ENCODE measurements at regions not wholly inside any gene's neighbourhood (a gene's known extent, or its start where the extent isn't known, plus 50 kb on each side); places are given as distances from the start of the nearest gene placed in this dataset.

DNA sequence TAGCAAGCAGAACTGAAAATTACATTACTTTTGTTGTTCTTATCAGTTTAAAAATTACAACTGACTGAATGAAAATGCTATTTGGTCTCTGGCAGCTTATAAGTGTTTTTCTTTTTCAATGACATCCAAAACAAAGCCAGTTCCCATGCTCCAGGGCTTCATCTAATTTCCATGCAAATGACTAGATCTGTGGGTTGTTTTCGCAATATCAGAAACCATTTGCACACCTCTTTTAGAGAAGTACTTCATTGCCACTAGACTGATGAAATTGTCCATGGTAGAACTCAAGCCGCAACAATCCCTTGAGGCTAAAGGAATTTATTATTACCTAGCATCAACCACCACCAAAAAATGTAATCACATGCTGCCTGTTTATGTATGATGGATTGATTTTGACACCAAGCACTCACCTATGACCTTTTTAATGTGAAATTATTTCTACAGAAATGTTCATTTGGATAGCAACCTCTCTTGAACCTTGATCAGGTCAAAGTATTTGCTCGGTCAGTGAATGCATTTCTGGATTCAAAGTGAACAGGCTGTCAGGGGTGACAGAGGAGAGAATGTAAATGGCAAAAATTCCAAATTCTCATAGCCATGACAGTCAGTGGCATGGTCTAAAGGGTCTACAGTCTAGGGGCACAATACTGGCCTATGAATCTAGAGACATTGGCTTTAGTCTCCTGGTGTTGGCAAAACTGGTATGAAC lies 769.3 kb downstream of the SORCS1 start:
- TF ChIP-seq, protein P1, sequence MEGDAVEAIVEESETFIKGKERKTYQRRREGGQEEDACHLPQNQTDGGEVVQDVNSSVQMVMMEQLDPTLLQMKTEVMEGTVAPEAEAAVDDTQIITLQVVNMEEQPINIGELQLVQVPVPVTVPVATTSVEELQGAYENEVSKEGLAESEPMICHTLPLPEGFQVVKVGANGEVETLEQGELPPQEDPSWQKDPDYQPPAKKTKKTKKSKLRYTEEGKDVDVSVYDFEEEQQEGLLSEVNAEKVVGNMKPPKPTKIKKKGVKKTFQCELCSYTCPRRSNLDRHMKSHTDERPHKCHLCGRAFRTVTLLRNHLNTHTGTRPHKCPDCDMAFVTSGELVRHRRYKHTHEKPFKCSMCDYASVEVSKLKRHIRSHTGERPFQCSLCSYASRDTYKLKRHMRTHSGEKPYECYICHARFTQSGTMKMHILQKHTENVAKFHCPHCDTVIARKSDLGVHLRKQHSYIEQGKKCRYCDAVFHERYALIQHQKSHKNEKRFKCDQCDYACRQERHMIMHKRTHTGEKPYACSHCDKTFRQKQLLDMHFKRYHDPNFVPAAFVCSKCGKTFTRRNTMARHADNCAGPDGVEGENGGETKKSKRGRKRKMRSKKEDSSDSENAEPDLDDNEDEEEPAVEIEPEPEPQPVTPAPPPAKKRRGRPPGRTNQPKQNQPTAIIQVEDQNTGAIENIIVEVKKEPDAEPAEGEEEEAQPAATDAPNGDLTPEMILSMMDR (IDR thresholded peaks at IDR 0.05; ENCODE audit: extremely low read depth, missing control alignments): no peak
- no peak for DNase-seq (ENCODE audit: low spot score)

DNA sequence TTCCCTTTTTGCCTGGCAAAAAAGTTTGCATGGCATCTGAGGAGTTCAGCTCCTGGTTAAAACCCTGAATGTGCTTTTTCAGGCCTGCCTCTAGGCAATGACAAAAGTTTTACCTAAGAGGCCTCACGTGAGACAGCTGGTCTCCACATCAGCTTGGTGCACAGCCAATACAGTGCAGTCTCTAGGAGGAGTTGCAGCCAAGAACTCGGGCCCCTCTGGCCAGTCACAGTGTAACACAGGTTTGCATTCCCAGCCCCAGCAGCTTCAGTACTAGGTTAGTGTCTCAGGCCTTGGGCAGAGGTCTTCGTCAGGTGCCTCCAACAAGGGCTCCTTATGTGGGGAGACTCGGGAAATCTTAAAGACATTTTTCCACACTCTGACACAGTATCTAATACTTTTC lies 771.7 kb downstream of the SORCS1 start:
- TF ChIP-seq, protein P1 (IDR thresholded peaks at IDR 0.05; ENCODE audit: extremely low read depth, missing control alignments): no peak
- DNase-seq (ENCODE audit: low spot score): no peak

DNA sequence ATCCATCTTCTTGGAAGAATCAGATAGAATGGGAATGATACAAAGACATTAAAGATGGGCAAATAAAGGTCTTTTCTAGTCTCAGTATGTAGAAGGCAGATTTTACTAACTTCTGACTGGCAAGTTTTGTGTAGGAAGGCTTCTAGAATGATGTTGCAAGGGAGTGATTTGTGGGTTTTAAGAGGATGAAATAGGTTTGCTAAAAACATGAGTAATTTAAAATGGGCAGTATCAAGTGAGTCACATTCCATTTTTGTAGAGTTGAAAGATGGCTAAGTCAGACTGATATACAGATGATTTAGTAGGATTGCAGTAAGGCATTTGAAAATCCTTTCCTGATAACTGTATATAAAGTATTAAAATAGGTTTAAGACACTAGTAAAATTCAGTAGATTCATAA lies 777.4 kb downstream of the SORCS1 start:
- no peak for DNase-seq (ENCODE audit: low spot score)
- TF ChIP-seq, protein P1 (IDR thresholded peaks at IDR 0.05; ENCODE audit: extremely low read depth, missing control alignments): no peak

DNA sequence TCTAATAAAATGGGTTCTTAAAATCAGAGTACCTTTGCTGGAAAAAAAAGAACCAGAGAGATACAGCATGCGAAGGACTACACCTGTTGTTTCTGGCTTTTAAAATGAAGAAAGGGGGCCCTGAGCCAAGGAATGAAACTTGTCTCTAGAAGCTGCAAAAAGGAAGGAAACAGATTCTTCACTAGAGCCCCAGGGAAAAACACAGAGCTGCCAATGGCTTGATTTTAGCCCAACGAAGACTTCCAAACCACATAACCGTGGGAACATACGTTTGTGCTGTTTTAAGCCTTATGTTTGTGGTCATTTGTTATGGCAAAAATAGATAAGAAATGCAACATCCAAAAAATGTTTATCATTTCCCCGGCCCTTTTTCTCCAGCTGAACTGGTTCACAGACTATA lies 780.0 kb downstream of the SORCS1 start:
- no peak for DNase-seq (ENCODE audit: low spot score)
- TF ChIP-seq, protein P1 (IDR thresholded peaks at IDR 0.05; ENCODE audit: extremely low read depth, missing control alignments): no peak

DNA sequence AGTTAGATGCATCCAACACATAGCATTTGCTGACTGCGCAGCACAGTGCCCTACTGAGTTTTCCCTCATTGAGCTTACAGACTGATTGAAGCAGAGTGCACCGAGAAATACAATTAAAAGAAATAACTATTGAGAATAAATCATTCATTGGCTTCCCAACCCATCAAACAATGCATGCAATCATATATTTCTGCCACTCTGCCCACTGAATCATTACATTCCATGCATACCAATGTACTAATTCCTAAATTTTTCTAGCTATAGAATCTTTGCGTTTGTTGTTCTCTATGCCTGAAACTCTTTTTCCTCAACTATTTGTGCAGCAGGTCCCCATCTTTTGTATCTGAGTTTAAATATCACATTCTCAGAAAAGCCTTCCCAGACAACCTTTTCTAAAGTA lies 783.8 kb downstream of the SORCS1 start:
- no peak for DNase-seq (ENCODE audit: low spot score)
- TF ChIP-seq, protein P1 (IDR thresholded peaks at IDR 0.05; ENCODE audit: extremely low read depth, missing control alignments): no peak

DNA sequence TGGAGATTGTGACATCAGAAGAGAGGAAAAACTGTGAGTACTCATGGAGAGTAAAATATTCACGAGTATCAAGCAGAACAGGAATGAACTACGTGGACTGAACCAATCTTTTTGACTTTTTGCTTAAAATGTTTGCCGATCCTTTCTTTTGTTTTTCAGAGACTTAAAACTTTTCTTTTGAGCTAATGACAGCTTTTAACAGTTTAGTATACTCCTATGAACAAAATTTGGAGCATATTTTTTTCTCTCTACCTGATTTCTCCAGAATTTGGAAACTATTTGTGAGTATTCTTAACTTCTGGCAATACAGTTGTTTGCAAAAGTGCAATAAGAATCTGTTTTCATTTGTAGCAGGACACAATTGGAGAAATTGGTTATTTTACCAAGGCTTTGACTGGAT lies 786.3 kb downstream of the SORCS1 start:
- TF ChIP-seq, protein P1 (IDR thresholded peaks at IDR 0.05; ENCODE audit: extremely low read depth, missing control alignments): no peak
- no peak for DNase-seq (ENCODE audit: low spot score)

DNA sequence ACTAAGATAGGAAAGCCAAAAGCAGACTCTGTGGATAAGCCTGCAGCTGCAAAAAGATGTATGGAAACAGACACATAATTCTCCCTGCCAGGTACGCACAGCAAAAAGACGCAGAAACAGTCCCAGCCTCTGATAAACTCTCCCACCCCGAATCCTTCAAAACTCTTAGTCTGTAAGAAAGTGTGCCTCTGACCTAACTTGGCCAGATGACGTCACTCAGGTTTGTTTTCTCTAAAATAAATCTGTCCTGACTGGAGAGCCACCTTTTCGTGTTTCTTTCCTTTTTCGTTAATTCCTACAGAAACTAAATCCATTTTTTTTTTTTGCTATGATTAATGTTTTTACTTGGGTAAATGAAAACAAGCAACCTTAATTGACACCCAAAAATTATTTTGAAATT lies 793.8 kb downstream of the SORCS1 start:
- no peak for DNase-seq (ENCODE audit: low spot score)
- TF ChIP-seq, protein P1 (IDR thresholded peaks at IDR 0.05; ENCODE audit: extremely low read depth, missing control alignments): no peak

Measured in GM20000 (cell line).